T-helper 2 cell treated with Interferon-gamma antibody and Interleukin-4, amounts not matched to agents 100 ng/mL and 5 ng/mL, for 36 hours (primary cell): ENCODE measurements at regions not wholly inside any gene's neighbourhood (a gene's known extent, or its start where the extent isn't known, plus 50 kb on each side); places are given as distances from the start of the nearest gene placed in this dataset.

Experiments used
- intact Hi-C: fragments of 100-400 bp; cut with micrococcal nuclease; formaldehyde crosslinking; loops from one replicate; pipeline ENCODE4 v1.15.1; 2023

GRCh38 chr5:143870362-143870761, 58.4 kb downstream of the HMHB1 start:
- intact Hi-C loops = no loop called here

- intact Hi-C loops = no loop called here
Observed at GRCh38 chr5:143870871-143871632, 59.1 kb downstream of the HMHB1 start.

- intact Hi-C loops = no loop called here
Observed at GRCh38 chr5:143871672-143872071, 59.7 kb downstream of the HMHB1 start.

- intact Hi-C loops = no loop called here
Observed at GRCh38 chr5:143874312-143874711, 62.4 kb downstream of the HMHB1 start.

DNA sequence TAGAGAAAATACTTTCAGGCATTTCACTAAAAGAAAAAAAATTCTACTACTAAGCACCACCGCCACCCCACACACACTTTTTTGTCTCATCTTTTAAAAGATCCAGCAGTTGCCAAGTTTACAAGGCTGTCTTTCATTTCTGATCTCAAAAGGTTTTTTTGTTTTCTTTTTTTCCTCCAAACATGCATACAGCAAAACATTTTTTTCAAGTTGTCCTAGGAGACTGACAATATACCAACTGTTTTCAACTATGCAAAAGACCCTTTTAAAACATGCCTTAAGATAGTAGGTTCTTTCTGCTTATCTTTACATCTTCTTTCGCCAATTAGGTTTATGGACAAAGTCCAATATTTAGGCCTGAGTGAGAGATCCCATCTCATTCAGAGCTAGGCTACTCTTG, 65.2 kb downstream of the HMHB1 start:
- intact Hi-C loops = no loop called here

DNA sequence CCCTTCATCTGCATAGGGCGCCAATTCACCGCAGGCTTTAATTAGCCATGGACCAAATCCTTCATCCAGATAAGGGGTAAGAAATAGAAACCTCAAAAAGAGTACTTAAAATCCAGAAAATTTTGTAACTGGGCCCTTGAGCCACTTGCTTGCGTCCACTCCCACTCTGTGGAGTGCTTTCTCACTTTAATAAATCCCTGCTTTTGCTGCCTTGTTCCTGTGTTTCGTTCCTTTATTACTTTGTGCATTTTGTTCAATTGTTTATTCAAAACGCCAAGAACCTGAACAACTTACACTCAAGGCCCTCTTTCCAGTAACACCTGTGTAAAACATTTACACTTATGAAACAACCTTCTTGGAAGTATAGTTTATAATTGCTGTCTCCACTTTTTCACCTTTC, 66.5 kb downstream of the HMHB1 start:
- intact Hi-C loops = no loop called here

GRCh38 chr5:143879646-143880045, 67.7 kb downstream of the HMHB1 start:
- intact Hi-C loops = no loop called here

DNA sequence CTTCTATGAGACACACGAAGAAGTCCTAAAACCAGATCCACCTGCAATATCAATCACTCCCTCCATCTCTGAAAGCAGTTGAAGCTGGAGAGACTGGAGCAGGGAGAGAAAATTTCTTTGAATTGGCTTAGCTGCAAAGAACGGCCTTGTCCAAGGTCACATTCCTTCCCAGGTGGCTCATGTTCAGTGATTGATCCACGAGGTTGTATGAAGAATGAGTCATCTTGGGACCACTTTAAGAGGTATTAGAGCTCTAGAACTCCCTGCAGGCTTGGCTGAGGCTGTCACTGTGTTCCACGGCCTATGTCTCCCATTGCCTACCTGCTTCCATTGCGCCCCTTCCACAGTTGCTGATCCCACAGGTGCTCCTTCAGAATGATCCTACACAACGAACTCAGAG, 68.2 kb downstream of the HMHB1 start:
- intact Hi-C loops = no loop called here

DNA sequence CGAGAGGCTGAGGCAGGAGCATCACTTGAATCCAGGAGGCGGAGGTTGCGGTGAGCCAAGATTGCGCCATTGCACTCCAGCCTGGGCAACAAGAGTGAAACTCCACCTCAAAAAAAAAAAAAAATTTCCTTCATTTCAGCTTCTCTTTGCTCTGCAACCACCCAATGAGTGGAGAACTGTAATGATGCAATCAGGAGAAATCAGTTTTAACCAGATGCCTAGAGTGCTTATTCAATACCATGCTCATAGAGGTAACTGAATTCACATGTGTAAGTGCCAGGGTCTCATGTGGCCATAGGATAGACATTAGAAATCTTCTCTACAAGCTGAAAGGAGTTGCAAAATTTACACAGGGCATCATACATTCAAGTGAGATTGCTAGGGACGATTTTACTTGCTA, 70.6 kb downstream of the HMHB1 start:
- intact Hi-C loops = no loop called here

GRCh38 chr5:143886096-143886495, 74.1 kb downstream of the HMHB1 start:
- intact Hi-C loops = no loop called here

DNA sequence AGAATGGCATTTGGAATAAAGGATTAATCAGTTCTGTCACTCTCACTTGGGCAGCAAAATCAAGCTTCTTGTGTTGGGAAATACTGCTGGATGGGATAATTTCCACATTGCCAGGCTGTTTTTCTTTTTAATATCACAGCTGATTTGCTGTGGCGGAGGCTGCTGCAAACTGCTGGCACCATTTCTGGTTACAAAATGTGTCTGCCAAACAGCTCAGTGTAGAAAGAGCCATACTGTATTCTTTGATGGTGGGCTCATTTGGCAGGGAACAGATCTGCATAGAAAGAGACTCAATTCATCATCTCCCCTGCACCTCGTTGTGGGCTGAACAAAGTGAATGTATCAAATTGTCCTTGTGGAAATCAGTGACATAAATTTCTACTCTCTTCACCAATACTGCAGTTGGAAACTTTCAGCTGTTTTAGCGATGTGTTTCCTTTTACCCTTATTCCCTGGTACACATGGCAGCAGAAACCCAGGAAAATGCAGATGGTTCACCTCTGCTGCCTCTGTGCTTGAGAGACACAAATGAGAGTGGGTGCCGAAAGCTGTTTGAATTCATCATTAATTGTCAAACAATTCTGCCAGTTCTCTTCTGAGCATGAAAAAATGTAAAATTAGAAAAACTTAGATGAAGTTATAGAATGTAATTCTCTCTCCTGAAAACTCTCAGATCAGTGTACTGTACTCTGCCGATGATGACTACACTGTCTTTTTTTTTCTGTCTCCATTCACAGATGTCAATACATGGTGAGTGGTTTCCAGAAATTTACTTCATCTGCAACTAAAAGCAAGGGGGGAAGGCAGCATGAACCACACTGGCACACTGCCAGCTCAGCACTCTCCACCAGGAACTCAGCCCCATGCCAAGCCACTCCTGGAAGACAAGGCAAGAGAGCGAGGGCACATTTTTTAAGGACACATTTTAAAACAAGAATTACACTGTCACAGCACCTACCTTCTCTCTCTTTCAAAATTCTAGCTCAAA, 75.0 kb downstream of the HMHB1 start:
- intact Hi-C loops = no loop called here

DNA sequence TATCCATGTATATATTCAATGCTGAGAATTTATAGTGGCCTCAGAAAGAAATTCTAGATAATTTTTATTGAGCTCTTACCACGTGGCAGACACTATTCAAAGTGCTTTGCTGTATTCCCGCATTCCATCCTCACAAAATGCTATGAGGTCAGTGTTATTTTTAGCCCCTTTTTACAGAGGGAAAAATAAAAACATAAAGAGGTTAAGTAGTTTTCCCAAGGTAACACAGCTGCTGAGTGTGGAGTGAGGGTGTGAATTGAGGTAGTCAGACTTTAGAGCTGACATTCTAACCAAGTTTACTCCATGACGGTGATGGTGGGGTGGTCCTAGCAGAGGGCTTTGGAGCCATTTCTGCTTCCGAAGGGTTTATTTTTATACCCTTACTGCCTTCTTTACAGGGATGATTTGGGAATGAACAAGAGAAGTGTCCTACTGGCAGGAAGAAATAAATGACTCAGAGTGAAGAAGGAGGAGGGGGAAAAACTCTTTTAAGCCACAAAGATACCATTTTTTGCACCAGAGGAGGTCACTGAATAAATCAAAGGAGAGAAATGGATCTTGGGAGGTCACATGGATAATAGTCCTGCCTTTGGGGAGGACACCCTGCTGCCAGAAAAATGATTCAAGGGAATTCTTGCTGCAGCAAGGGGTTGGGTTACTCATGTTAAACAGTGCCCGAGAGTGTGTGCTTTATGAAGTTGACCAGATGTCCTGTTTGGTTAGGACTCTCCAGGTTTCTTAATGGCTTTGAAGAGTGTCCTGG, 76.1 kb downstream of the HMHB1 start:
- intact Hi-C loops = no loop called here

- intact Hi-C loops = no loop called here
Observed at GRCh38 chr5:143888912-143889311, 77.0 kb downstream of the HMHB1 start.

DNA sequence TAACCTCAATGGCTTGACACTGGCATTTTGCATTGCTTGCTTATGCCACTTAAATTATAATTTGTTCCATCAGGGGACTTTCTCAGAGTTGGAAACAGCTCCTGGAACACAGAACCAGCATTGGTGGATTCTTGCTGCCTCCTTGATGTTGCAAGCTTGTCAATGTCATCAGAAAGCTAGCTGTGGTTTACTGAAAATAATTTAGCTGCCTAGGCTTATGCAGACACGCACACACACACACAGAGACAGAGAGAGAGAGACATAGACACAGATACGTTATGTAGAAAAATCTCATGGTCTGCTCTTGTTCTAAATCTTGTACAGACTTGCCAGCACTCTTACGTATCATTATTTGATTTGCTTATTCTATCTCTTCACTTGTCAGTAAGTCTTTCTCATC, 78.0 kb downstream of the HMHB1 start:
- intact Hi-C loops = loop anchor here (10.0 kb wide), 1 partner anchor 305 kb away; no protein-coding TSS in a partner anchor

DNA sequence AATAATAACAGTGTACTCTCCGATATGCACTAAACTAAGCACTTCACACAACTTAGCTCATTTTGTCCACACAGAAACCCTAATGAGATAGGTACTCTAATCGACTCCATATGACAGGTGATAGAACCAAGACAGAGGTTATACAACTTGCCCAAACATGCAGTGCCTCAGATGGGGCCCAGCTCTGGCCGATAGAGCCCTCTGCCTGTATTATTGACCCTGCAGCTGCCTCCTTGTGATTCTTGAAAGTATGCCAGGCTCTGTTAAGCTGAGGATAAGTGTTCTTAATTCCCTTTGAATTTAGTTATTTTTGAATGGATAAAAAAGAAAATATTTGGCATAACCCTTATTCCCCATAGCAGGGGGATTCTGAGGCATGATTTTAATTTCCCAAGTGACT, 78.5 kb downstream of the HMHB1 start:
- intact Hi-C loops = loop anchor here (10.0 kb wide), 1 partner anchor 304 kb away; no protein-coding TSS in a partner anchor

DNA sequence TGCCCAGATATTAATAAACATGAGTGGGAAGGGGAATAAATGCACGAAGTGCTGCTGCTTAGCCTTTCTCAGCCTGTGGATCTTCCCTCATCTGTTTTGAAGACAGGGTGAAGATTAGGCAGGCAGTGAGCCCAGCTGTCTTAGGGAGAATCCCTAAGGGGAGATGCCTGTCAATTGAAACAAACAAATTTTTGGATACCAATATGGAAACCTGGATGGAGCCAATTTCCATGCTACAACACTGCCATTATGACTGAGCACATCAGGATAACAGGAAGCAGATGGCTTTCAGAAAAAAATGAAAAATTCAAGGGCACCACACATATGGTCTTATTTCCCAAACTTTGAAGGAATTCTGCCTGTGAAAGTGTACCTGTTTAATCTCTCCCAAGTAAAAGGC, 80.3 kb downstream of the HMHB1 start:
- intact Hi-C loops = loop anchor here (10.0 kb wide), 1 partner anchor 303 kb away; no protein-coding TSS in a partner anchor

DNA sequence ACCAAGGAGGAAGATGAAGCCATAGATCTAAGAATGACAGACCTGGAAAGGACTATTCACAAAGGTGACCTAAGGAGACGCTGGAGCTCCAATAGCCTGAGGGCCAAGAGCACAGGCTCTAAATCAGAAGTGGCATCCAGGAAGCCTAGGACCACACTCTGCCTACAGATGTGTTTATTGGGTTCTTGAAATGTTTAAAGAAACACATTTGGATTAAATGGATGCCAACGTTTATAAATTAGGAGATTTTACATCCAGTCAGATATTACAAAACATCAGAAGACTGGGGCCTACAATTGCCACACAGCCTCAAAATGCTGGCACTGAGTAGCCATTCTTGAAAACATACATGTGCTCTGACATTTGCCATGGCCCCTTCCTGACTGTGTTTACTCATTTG, 80.9 kb downstream of the HMHB1 start:
- intact Hi-C loops = loop anchor here (10.0 kb wide), 1 partner anchor 302 kb away; no protein-coding TSS in a partner anchor

GRCh38 chr5:143893638-143894037, 81.7 kb downstream of the HMHB1 start:
- intact Hi-C loops = loop anchor here (10.0 kb wide), 1 partner anchor 301 kb away; no protein-coding TSS in a partner anchor

DNA sequence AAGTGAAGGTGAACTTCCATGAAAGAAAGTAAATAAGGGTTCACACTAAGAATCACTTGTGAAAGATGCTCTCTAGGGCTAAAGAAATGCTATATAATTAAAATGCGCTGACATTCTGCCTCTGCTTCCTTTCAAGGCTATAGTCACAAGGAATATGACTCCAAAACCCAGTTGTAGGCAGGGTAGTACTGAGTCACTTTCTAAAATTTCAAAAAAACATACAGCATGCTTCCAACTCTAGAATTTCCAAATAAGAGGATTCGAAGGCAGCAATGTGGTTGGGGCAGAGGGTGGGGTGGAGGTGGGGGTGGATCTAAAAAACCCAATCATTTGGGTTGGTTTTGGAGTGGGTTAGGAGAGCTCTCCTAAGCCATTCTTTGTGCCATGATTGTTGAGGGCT, 84.6 kb downstream of the HMHB1 start:
- intact Hi-C loops = loop anchor here (5.0 to 10.0 kb wide), 2 partner anchors 298 to 494 kb away; partner anchors contain the start of gene NR3C1

- intact Hi-C loops = loop anchor here (5.0 to 10.0 kb wide), 2 partner anchors 298 to 495 kb away; partner anchors contain the start of gene NR3C1
Observed at GRCh38 chr5:143896966-143897365, 85.0 kb downstream of the HMHB1 start.

DNA sequence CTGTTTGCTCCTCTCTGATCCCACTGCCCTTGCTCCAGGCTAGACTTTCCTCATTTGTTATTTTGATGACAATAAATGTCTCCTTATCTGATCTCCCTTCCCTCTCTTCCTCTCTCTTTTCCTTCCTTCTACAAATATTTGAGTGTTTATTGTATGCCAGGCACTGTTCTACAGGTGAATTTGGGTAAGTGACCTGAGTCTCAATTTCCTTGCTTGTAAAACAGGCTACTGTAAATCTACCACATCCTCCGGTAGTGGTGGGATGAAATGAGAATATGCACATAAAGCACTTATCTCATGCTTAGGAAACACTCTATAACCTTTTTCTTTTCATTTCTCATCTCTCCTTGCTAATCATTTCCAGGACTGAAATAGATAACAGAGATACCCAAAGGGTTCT, 86.4 kb downstream of the HMHB1 start:
- intact Hi-C loops = loop anchor here (5.0 to 10.0 kb wide), 2 partner anchors 296 to 496 kb away; partner anchors contain the start of gene NR3C1
